NCI-H524 (cell line): ENCODE measurements at regions not wholly inside any gene's neighbourhood (a gene's known extent, or its start where the extent isn't known, plus 50 kb on each side); places are given as distances from the start of the nearest gene placed in this dataset.

Experiments
- DNase-seq, 2 experiments: peaks; one replicate each; lab custom pipeline; 2025; lab: John Stamatoyannopoulos, UW

GRCh38 chr1:9179463-9180110, 50.7 kb upstream of the GPR157 start:
- DNase-seq, result no peak

DNA sequence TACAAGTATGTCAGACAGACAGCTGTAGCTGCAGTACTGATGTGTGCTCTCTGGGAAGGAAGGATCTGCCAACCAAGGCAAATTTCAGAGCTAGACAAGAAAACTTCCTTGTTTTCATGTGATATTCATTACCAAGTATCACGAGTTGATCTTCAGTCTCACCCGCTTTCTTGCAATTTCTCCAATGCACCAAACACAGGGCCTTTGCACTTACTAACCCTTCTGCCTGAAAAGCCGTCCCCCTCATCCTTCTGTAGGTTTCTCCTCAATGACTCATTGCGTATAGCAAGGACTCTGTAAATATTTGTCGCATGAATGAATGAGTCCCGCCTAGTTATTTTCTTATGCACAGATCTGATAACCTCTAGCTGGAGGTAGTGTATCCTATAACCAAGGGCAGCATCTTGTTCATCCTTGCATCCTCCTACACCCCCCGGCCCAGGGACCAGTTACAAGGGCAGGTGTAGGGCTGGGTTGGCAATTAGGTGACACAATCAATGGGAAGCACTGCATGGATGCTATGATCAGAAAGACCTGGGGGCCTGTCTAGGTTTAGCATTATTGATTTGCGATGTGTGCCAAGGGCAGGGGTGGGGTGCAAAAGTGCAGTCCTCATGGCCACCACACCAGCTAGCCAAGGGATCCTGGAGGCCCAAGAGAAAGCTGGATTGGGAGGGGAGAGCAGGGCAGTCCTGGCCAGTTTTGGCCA, 51.4 kb upstream of the GPR157 start:
- no peak for DNase-seq

GRCh38 chr1:9181176-9181906, 52.4 kb upstream of the GPR157 start:
- peak in 1 of 2 experiments; percentile 16 for DNase-seq

- DNase-seq, result no peak
Observed at GRCh38 chr1:9181990-9182783, 52.4 kb upstream of the H6PD start.

GRCh38 chr1:9182784-9183257, 51.8 kb upstream of the H6PD start:
- no peak for DNase-seq

DNA sequence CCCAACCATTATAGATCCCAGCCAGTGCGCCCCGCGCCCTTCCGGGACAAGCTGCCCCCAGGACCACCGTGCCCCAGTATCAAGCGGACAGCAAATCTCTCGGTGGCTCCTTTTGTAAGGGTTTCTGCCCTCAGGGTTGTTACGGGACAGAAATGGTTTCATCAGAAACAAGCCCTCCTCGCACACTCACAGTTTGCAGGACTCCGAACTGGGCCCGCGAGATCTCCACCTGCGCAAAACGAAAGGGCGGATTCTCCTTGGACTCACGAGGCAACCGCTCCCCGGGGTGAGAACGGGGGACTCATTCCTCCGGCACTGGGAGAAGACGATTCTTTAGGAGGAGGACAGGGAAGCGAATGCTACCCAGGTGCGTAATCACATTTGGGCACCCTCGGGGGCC, 51.1 kb upstream of the H6PD start:
- no peak for DNase-seq

GRCh38 chr1:9183898-9184297, 50.7 kb upstream of the H6PD start:
- no peak for DNase-seq

DNA sequence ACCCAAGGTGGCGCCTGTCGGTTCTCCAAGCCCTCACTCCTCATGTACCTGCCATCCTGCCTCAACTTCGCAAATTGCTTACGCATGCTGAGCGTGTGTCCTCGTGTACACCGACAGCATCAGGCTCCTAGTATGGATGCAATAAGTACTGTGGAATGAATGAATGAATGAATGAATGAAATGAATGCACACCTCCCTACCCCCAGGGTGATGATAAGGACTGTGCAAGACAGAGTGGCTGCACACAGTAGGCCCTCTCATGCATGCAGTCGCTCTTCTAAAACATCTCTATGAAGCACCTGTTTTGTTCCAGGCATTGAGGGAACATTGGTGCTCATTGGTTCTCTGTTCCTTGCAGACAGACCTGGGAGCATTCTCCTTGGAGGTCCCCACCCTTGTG, 49.8 kb upstream of the H6PD start:
- DNase-seq, result no peak
